Inferior parietal cortex (tissue), 1 donor: ENCODE measurements at regions not wholly inside any gene's neighbourhood (a gene's known extent, or its start where the extent isn't known, plus 50 kb on each side); places are given as distances from the start of the nearest gene placed in this dataset.

Experiments
- DNase-seq: peaks from one replicate; pipeline ENCODE4 v3.0.0-alpha.2; 2016; ENCODE audit errors: extremely low spot score

- no peak for DNase-seq
Measured at GRCh38 chrX:13266641-13267345, 53.1 kb downstream of the ATXN3L start.

- DNase-seq = no peak
Measured at GRCh38 chrX:13265549-13266132, 54.2 kb downstream of the ATXN3L start.

- DNase-seq = no peak
Measured at GRCh38 chrX:13265111-13265510, 54.7 kb downstream of the ATXN3L start.

GRCh38 chrX:13263560-13264251, 56.1 kb downstream of the ATXN3L start:
- no peak for DNase-seq

- no peak for DNase-seq
Measured at GRCh38 chrX:13261348-13261747, 58.5 kb downstream of the ATXN3L start.

- no peak for DNase-seq
Measured at GRCh38 chrX:13260598-13260997, 59.3 kb downstream of the ATXN3L start.

GRCh38 chrX:13258725-13259124, 61.1 kb downstream of the ATXN3L start:
- no peak for DNase-seq

- no peak for DNase-seq
Measured at GRCh38 chrX:13258052-13258444, 61.8 kb downstream of the ATXN3L start.

GRCh38 chrX:13257223-13258051, 62.4 kb downstream of the ATXN3L start:
- DNase-seq = no peak

GRCh38 chrX:13256603-13257002, 63.2 kb downstream of the ATXN3L start:
- no peak for DNase-seq

GRCh38 chrX:13254870-13255269, 65.0 kb downstream of the ATXN3L start:
- no peak for DNase-seq

- peak; percentile 15 for DNase-seq
Measured at GRCh38 chrX:13254076-13254785, 65.6 kb downstream of the ATXN3L start.

GRCh38 chrX:13253223-13253622, 66.6 kb downstream of the ATXN3L start:
- no peak for DNase-seq

GRCh38 chrX:13252726-13253125, 67.1 kb downstream of the ATXN3L start:
- no peak for DNase-seq

GRCh38 chrX:13250826-13251580, 68.8 kb downstream of the ATXN3L start:
- DNase-seq = no peak

- DNase-seq = no peak
Measured at GRCh38 chrX:13248867-13249486, 70.9 kb downstream of the ATXN3L start.

- no peak for DNase-seq
Measured at GRCh38 chrX:13239272-13239671, 80.6 kb downstream of the ATXN3L start.

- DNase-seq = no peak
Measured at GRCh38 chrX:13235930-13236329, 83.9 kb downstream of the ATXN3L start.

- DNase-seq = no peak
Measured at GRCh38 chrX:13232484-13232883, 87.4 kb downstream of the ATXN3L start.

GRCh38 chrX:13226214-13226613, 93.6 kb downstream of the ATXN3L start:
- DNase-seq = no peak
